NB4 (cell line): ENCODE measurements at regions not wholly inside any gene's neighbourhood (a gene's known extent, or its start where the extent isn't known, plus 50 kb on each side); places are given as distances from the start of the nearest gene placed in this dataset.

Experiments
- POLR2A ChIP-seq: IDR thresholded peaks from 2 replicates; pipeline ENCODE4 v1.6.1; 2011; ENCODE audit warnings: mild to moderate bottlenecking; ENCODE audit not compliant: insufficient read length; ENCODE audit errors: extremely low read depth
- TF ChIP-seq, protein P1 (sequence below): IDR thresholded peaks from one replicate; pipeline ENCODE4 v1.5.1; 2012; ENCODE audit warnings: low read depth, low read length
- TF ChIP-seq, protein P2 (sequence below): IDR thresholded peaks from 2 replicates; pipeline ENCODE4 v1.6.1; 2011; ENCODE audit warnings: low read depth, low read length

DNA sequence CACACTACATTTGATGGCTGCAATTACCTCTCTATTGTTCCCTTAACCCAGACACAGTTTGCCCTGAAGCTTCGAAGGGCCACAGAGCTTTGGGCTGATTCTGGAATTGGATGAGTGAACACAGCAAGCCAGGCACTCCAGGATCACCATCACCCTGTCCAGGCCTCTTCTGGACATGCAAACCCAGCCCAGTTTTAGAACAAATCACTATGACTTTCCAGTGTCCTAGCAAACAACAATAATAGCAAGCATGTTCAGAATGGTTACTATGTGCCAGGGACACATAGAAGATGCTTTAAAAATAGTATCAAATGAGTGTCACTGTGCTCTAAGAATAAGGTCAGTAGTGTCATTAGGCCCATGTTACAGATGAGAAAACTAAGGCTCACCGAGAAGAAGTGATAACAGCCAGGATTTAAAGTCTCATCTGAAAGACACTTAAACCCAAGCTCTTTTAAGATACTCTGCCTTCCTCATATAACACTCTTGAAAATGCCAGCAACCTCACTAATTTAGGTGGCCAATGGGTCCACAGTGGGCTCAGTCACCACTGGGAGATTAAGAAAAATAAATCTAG is 191.7 kb upstream of the STK17B start:
- TF ChIP-seq, protein P1, sequence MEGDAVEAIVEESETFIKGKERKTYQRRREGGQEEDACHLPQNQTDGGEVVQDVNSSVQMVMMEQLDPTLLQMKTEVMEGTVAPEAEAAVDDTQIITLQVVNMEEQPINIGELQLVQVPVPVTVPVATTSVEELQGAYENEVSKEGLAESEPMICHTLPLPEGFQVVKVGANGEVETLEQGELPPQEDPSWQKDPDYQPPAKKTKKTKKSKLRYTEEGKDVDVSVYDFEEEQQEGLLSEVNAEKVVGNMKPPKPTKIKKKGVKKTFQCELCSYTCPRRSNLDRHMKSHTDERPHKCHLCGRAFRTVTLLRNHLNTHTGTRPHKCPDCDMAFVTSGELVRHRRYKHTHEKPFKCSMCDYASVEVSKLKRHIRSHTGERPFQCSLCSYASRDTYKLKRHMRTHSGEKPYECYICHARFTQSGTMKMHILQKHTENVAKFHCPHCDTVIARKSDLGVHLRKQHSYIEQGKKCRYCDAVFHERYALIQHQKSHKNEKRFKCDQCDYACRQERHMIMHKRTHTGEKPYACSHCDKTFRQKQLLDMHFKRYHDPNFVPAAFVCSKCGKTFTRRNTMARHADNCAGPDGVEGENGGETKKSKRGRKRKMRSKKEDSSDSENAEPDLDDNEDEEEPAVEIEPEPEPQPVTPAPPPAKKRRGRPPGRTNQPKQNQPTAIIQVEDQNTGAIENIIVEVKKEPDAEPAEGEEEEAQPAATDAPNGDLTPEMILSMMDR = no peak
- TF ChIP-seq POLR2A = no peak
- TF ChIP-seq, protein P2, sequence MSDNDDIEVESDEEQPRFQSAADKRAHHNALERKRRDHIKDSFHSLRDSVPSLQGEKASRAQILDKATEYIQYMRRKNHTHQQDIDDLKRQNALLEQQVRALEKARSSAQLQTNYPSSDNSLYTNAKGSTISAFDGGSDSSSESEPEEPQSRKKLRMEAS = no peak
